ENCODE measurements at regions not wholly inside any gene's neighbourhood (a gene's known extent, or its start where the extent isn't known, plus 50 kb on each side); places are given as distances from the start of the nearest gene placed in this dataset.

GRCh38 chr2:83787189-83787588, 671.9 kb downstream of the SUCLG1 start:
- TF ChIP-seq CTCF (conservative IDR thresholded peaks at IDR 0.05; ENCODE audit: low read depth, low read length) (no peak), EZH2phosphoT487 (IDR thresholded peaks at IDR 0.05; ENCODE audit: borderline replicate concordance, low read length) (no peak), EZH2 (IDR thresholded peaks at IDR 0.05; ENCODE audit: low read length, unreplicated experiment) (no peak)
